ENCODE measurements at regions not wholly inside any gene's neighbourhood (a gene's known extent, or its start where the extent isn't known, plus 50 kb on each side); places are given as distances from the start of the nearest gene placed in this dataset.
"Not testable (repeated sequence)": the region's sequence is repeated elsewhere in the genome, so short reads cannot be mapped to it uniquely, and the experiment has no call there.

DNA sequence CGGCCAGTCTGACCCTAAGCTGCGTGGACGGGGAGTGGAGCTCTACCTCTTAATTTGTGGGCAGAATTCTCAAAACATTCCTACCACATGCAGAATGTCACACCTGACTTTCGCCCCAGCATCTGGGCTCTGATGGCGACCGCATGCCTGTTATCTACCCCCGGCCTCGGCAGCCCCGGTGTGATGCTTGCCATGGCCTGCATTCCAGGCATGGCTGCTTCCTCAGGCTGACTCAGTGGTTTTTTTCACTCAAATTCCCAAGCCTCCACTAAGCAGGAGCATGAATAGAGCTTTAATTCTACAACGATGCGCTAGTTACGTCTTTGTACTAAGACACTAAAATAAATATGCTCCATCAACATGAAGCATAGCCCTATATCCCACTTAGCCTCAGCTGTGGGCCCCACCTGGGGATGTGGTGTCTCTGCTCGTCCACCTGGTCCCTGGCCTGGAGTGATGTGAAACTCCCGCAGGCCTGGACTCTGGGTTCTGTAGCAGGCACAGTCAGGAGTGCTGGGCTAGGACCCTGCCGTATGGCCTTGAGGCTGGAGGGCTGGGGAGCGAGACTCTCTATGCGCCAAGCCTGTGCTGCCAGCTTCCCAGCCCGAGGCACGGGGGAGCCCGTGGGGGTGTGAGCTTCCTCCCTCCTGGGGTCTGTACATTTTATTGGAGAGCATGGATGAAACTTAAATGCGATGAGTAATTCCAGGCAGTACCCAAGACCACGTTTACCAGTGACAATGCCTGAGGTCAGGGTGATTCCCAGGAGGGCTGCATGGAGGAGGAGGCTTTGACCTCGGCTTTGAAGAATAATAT, 153.2 kb downstream of the CTTN start:
- DNase-seq = no peak

DNA sequence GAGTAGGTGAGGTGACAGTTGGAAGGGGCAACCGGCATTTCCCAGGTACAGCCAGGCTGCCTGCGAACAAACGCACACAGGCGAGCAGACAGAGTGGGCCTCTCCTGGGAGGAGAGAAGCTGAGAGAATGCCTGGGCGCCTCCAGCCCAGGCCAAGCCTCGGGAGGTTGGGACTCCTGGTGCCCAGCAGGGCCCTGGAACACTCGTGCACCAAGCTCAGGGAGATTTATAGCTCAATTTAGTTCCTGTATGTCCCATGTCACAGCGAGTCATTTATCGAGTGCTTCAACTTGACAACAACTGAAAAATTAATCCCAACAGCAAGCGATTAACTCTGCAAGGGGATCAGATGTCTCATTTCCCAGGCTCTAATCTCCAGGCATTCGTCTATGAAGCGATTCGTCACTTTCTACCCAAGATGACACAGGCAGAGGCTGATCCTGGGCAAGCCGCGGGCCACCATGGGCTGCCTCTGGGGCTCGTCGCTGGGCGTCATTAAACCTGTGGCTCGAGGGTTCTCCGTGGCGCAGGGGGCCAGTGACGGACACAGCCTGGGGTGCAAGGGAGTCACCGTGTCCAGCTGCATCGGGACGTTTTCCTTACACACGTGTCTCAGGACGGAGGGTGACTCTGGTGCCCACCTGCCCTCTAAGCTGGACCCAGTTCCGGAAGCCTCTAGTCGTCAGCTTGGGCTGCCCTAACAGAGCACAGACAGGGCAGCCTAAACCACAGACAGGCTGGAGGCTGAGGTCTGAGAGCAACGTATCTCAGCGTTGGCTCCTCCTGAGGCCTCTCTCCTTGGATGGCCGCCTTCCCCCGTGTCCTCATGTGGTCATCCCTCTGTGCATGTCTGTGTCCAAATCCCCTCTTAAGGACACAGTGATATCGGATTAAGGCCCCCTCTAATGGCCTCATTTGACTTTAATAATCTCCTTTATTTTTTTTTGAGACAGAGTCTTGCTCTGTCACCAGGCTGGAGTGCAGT, 154.1 kb downstream of the CTTN start:
- DNase-seq = no peak

- no peak for DNase-seq
These were observed 156.7 kb downstream of the CTTN start for GRCh38 chr11:70555078-70555477.

- no peak for DNase-seq
These were observed 158.8 kb downstream of the CTTN start for GRCh38 chr11:70556884-70557741.

DNA sequence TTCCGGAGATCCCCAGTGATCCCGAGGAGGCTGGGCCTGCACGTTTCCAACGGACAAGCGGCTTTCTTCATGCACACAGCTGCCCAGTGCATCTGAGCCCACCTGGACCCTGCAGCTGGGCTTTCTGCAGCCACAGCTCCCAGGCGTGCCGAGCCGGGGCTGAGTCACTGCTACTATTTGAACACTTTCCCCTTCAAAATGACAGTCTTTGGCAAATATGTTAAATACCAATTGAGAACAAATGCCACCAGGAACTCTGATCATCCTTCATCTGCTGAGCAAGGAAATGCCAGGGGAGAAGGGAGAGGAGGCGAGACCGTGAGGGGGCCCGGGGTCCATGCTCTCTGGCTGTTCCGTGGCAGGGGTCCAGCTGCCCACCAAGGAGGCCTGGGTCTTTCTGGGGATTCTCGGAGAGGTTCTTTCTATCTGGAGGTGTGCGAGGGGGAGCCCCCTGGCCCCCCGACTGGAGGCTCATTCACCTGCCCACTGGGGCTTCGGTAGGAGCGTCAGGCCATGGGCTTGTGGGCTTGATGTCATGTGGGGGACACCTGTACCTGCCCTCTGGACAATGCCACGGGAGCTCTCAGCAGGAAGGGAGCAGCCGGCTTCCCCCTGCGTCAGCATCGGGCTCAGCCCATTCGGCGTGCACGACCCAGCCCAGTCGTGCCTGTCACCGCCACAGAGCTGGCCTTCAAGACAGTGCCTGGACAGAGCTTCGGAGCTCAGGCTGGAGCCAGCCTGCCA, 159.6 kb downstream of the CTTN start:
- no peak for DNase-seq

DNA sequence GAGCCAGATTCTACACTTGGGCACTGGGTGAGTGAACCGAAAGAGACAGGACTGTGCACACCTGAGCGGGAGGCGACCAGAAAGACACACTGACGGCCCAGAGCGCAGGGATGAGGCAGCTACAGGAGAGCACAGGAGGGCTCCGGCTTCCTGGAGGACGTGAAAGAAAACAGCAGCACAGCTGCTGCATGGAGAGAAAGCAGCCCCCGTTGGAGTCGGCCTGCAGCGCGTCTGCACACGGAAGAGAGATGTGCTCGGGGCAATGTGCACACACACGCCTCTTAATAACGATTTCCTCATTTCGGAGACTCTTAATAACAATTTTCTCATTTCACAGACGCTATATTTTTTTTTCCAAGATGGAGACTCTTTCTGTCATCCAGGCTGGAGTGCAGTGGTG, 160.4 kb downstream of the CTTN start:
- DNase-seq = no peak

DNA sequence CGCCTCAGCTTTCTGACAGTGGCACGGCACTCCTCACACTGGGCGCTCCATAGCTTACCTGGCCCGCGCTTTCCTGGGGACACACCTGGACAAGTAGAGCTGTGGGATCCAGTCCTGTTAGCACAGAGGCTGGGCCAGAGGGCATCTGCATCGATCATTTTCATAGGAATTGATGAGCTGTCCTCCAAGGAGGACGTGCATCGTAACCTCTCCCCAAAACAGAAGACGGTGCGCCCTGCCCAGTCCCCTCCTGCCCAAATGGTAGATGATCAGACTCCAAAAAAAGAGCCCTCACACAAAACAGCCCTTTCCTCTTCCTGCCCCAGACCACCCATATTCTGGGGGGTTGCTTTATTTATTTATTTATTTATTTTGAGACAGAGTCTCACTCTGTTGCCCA, 161.2 kb downstream of the CTTN start:
- DNase-seq = no peak

- DNase-seq = not testable (repeated sequence)
These were observed 162.3 kb downstream of the CTTN start for GRCh38 chr11:70560621-70561020.

- no peak for DNase-seq
These were observed 168.6 kb downstream of the CTTN start for GRCh38 chr11:70566768-70567530.

GRCh38 chr11:70567680-70568034, 169.3 kb downstream of the CTTN start:
- no peak for DNase-seq

DNA sequence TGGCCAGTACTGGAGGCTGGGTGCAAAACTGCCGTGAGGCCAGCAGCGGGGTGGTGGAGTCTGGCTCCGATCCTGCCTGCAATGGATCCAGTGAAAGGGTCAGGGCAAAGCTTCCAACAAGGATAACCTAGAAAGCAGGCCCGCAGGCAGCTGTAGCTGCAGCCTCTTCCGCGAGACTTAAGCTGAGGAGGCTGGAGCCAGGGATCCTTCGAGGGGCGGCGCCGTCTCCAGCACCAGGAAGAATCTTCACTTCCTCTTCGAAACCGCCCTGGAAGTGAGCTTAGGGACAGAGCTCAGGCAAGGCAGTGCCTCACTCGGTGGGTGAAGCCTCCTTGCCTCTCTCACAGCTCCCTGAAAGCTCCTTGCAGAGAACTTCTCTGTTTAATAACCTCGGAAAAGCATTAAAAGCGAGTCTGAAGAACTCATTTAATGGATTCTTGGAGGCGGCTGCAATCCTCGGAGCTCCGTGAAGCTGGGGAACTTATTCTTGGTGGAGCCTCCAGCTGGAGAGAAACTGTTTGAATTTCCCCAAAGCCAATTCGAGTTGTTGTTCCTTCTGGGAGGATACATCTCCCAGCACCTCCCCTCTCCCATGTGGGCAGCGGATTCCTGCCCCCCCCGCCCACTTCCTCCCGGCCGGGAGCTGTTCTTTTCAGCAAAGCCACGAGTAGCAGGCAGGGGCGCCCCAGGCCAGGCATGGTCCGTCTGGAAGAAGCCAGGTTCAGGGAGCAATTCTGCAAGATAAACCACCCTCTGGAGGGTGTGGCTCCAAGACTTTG, 169.9 kb downstream of the CTTN start:
- no peak for DNase-seq

- no peak for DNase-seq
These were observed 170.7 kb downstream of the CTTN start for GRCh38 chr11:70568814-70569617.

GRCh38 chr11:70569618-70569890, 171.2 kb downstream of the CTTN start:
- no peak for DNase-seq

DNA sequence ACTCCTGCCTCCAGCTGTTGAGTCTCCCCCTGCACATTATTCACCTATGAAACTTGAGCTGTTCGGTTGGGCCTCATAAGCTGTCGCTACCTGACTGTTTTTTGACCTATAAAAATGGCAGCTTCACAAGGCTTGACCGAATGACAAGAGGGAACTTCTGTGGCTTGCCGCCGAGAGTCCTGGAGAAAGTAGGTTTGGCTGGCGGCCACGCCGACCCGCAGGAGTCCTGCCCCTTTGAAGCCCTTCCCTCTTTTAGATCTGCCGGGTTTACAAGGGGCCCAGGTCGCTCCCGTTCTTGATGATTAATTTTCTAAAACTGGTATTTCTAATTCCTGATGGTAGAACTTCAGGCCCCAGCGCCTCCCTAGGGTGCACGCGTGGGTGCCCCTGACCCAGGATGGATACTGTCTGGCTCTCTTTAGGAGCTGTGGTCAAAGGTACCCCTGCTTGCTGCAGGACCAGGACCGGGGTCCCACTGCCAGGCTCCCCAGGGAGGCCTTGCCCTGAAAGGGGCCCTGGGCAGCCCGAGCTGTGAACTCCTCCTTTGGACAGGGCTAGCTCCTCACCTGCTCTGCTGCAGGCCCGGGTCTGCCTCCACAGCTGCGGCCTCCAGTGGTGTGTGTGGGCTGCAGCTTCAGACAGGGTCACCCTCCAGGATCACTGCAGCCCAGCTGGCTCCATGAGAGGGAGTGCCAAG, 171.8 kb downstream of the CTTN start:
- DNase-seq = no peak

GRCh38 chr11:70570693-70571395, 172.5 kb downstream of the CTTN start:
- DNase-seq = no peak

GRCh38 chr11:70572974-70573260, 174.6 kb downstream of the CTTN start:
- no peak for DNase-seq

DNA sequence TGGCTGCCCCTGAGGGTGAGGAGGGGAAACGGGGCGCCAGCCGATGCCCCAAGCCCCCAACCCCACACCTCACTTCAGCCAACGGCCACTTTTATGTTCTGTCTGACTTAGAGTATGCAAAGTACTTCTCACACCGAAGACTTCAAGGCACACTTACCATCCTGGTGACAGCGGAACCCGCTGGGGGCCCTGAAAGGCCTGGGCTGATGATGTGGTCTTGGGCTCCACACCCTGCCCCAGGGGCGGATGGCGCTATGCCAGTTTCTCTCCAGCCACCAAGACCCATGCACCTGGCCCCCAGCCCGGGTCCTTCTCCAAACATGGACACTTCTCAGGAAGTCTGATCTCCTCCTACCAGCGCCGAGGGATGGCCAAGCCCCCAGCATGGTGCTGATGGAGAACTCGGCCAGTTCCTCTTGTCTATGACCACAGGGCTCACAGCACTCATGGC, 175.4 kb downstream of the CTTN start:
- no peak for DNase-seq

- no peak for DNase-seq
These were observed 176.5 kb downstream of the CTTN start for GRCh38 chr11:70574725-70575347.

Data from central memory CD4-positive, alpha-beta T cell (primary cell).